H1 (cell line): ENCODE measurements at regions not wholly inside any gene's neighbourhood (a gene's known extent, or its start where the extent isn't known, plus 50 kb on each side); places are given as distances from the start of the nearest gene placed in this dataset.

ENCODE experiments used
- CTCF ChIA-PET: fragments of 300-600 bp; sonication (Branson Sonifier 250); formaldehyde crosslinking; loops from one replicate; lab custom pipeline; 2021; ENCODE audit not compliant: partially characterized antibody; lab: Charles Lee
- POLR2A ChIA-PET: fragments of 300-600 bp; sonication (Branson Sonifier 250); formaldehyde crosslinking; loops from one replicate; lab custom pipeline; 2021; ENCODE audit warnings: inconsistent platforms; ENCODE audit not compliant: partially characterized antibody; lab: Charles Lee
- DNase-seq, 2 experiments: peaks; one replicate each; pipeline versions ENCODE4 v3.0.0 to v3.0.0-alpha.2; 2010 to 2022; ENCODE audit warnings: low spot score in 2 of 2, low read depth in 1 of 2, mixed read lengths in 1 of 2
- FAIRE-seq: peaks from 2 replicates; lab custom pipeline; 2011; peaks lifted over from hg19 to GRCh38; lab: Jason Lieb, UNC
- H2AFZ ChIP-seq: 2 replicates; pipeline ENCODE4 v1.8.1; 2012; ENCODE audit warnings: low read length, inconsistent platforms
- H2AK5ac ChIP-seq: 2 replicates; pipeline ENCODE4 v1.6.1; 2013; ENCODE audit warnings: low read depth, low read length
- H2BK120ac ChIP-seq: replicated peaks from 2 replicates; pipeline ENCODE3; 2013; ENCODE audit warnings: low read depth, low read length, inconsistent platforms
- H2BK12ac ChIP-seq: 2 replicates; pipeline ENCODE4 v1.6.1; 2013; ENCODE audit warnings: low read depth, low read length
- H2BK15ac ChIP-seq: 2 replicates; pipeline ENCODE4 v1.6.1; 2013; ENCODE audit warnings: low read length
- H2BK20ac ChIP-seq: 2 replicates; pipeline ENCODE4 v1.6.1; 2013; ENCODE audit warnings: low read length
- H2BK5ac ChIP-seq: 2 replicates; pipeline ENCODE4 v1.6.1; 2013; ENCODE audit warnings: low read depth, low read length
- H3K14ac ChIP-seq: 2 replicates; pipeline ENCODE4 v1.6.1; 2013; ENCODE audit warnings: inconsistent platforms; ENCODE audit not compliant: insufficient read length
- H3K18ac ChIP-seq: 2 replicates; pipeline ENCODE4 v1.6.1; 2013; ENCODE audit warnings: low read length; ENCODE audit errors: extremely low read depth
- H3K23ac ChIP-seq: 2 replicates; pipeline ENCODE4 v1.6.1; 2013; ENCODE audit warnings: inconsistent platforms; ENCODE audit not compliant: insufficient read length
- H3K23me2 ChIP-seq: 2 replicates; pipeline ENCODE4 v1.6.1; 2013; ENCODE audit warnings: low read depth, low read length
- H3K27ac ChIP-seq: 2 replicates; pipeline ENCODE4 v1.6.1; 2011; ENCODE audit warnings: low read depth, low read length, inconsistent platforms
- H3K27me3 ChIP-seq, 4 experiments: replicated peaks in 1 of 4; 1 replicate in 1 of 4; 2 replicates in 3 of 4; pipeline versions ENCODE4 v1.6.1 to v1.8.1; 2011 to 2013; ENCODE audit warnings: low read length in 3 of 4, mild to moderate bottlenecking in 3 of 4, inconsistent platforms in 2 of 4, mixed read lengths in 2 of 4, moderate library complexity in 1 of 4; ENCODE audit not compliant: control insufficient read depth in 3 of 4, insufficient read depth in 3 of 4; ENCODE audit errors: extremely low read depth in 1 of 4
- H3K36me3 ChIP-seq, 4 experiments: 2 replicates each; pipeline versions ENCODE4 v1.6.1 to v1.8.1; 2011 to 2013; ENCODE audit warnings: mild to moderate bottlenecking in 4 of 4, low read length in 3 of 4, moderate library complexity in 2 of 4, control low read depth in 1 of 4, inconsistent platforms in 1 of 4; ENCODE audit not compliant: insufficient read depth in 4 of 4, control insufficient read depth in 2 of 4
- H3K4ac ChIP-seq: replicated peaks from 2 replicates; pipeline ENCODE3; 2013; ENCODE audit warnings: low read length, low read depth, mixed read lengths, inconsistent platforms; ENCODE audit not compliant: insufficient read length
- H3K4me1 ChIP-seq, 4 experiments: replicated peaks in 1 of 4; 1 replicate in 1 of 4; 2 replicates in 3 of 4; pipeline versions ENCODE4 v1.6.1 to v1.8.1; 2011 to 2013; ENCODE audit warnings: low read length in 3 of 4, inconsistent platforms in 2 of 4, mixed read lengths in 1 of 4; ENCODE audit not compliant: insufficient read depth in 4 of 4, control insufficient read depth in 3 of 4
- H3K4me2 ChIP-seq, 2 experiments: 2 replicates each; pipeline versions ENCODE4 v1.6.1 to v1.8.1; 2011 to 2013; ENCODE audit warnings: low read depth in 2 of 2, low read length in 2 of 2, control low read depth in 1 of 2, inconsistent platforms in 1 of 2, mild to moderate bottlenecking in 1 of 2; ENCODE audit not compliant: insufficient read depth in 1 of 2
- H3K4me3 ChIP-seq, 4 experiments: fragments of 200-600, 300-600 bp in 1 of 4; sonication (generic), shearing (Covaris generic), sonication (Bioruptor Twin) in 1 of 4; 2 replicates each; pipeline versions ENCODE4 v1.5.1 to v1.8.1; 2011 to 2016; ENCODE audit warnings: low read length in 4 of 4, low read depth in 3 of 4, control low read depth in 2 of 4, inconsistent platforms in 2 of 4, mild to moderate bottlenecking in 2 of 4, mixed read lengths in 1 of 4, moderate library complexity in 1 of 4; ENCODE audit not compliant: insufficient read depth in 2 of 4; ENCODE audit errors: extremely low read depth in 1 of 4
- H3K56ac ChIP-seq: replicated peaks from 2 replicates; pipeline ENCODE3; 2013; ENCODE audit warnings: low read depth, mild to moderate bottlenecking, mixed read lengths, low read length, inconsistent platforms; ENCODE audit not compliant: insufficient read length
- H3K79me1 ChIP-seq: 2 replicates; pipeline ENCODE4 v1.6.1; 2013; ENCODE audit warnings: low read depth, low read length, control low read depth
- H3K79me2 ChIP-seq, 2 experiments: 2 replicates each; pipeline versions ENCODE4 v1.6.1 to v1.8.1; 2012 to 2013; ENCODE audit warnings: low read length in 2 of 2, mild to moderate bottlenecking in 2 of 2, inconsistent platforms in 1 of 2; ENCODE audit not compliant: insufficient read depth in 2 of 2, control insufficient read depth in 1 of 2
- H3K9ac ChIP-seq, 4 experiments: replicated peaks in 1 of 4; 1 replicate in 1 of 4; 2 replicates in 3 of 4; pipeline versions ENCODE4 v1.6.1 to v1.8.1; 2011 to 2013; ENCODE audit warnings: low read depth in 3 of 4, low read length in 3 of 4, control low read depth in 2 of 4, mild to moderate bottlenecking in 2 of 4, moderate library complexity in 2 of 4, inconsistent platforms in 1 of 4; ENCODE audit errors: extremely low read depth in 1 of 4
- H3K9me3 ChIP-seq, 2 experiments: 2 replicates each; pipeline versions ENCODE4 v1.6.1 to v1.8.1; 2012 to 2013; ENCODE audit warnings: mild to moderate bottlenecking in 2 of 2, moderate library complexity in 2 of 2, control low read depth in 1 of 2, inconsistent platforms in 1 of 2, low read depth in 1 of 2, low read length in 1 of 2, mixed read lengths in 1 of 2; ENCODE audit not compliant: insufficient read depth in 2 of 2
- H4K20me1 ChIP-seq, 2 experiments: replicated peaks in 1 of 2; 2 replicates each; pipeline versions ENCODE3 to v1.8.1; 2011 to 2013; ENCODE audit warnings: inconsistent platforms in 2 of 2, low read length in 2 of 2, mild to moderate bottlenecking in 1 of 2; ENCODE audit not compliant: insufficient read depth in 2 of 2, control insufficient read depth in 1 of 2
- H4K5ac ChIP-seq: 2 replicates; pipeline ENCODE4 v1.6.1; 2013; ENCODE audit warnings: low read length, low read depth, mixed read lengths, inconsistent platforms; ENCODE audit not compliant: insufficient read length
- H4K8ac ChIP-seq: 2 replicates; pipeline ENCODE4 v1.8.0; 2013; ENCODE audit warnings: mild to moderate bottlenecking, moderate library complexity, low read length, inconsistent platforms; ENCODE audit not compliant: insufficient read depth; ENCODE audit errors: extremely low read depth
- H4K91ac ChIP-seq: replicated peaks from 2 replicates; pipeline ENCODE3; 2013; ENCODE audit warnings: low read length, mixed read lengths, inconsistent platforms; ENCODE audit not compliant: insufficient read length
- CHD2 ChIP-seq: IDR thresholded peaks from 2 replicates; pipeline ENCODE4 v1.6.1; 2012; ENCODE audit warnings: low read length, improper control_type of control experiment
- JUND ChIP-seq: IDR thresholded peaks from 2 replicates; pipeline ENCODE4 v1.6.1; 2011; ENCODE audit warnings: mild to moderate bottlenecking, improper control_type of control experiment, low read length
- KDM1A ChIP-seq: fragments of 200-600, 300-600 bp; sonication (generic); IDR thresholded peaks from 2 replicates; pipeline ENCODE4 v1.7.1; 2016; ENCODE audit warnings: mild to moderate bottlenecking, low read length, borderline replicate concordance
- SP1 ChIP-seq: IDR thresholded peaks from 2 replicates; pipeline ENCODE4 v1.6.1; 2011; ENCODE audit warnings: low read depth, low read length
- WGBS, 2 experiments: shearing (Covaris generic) in 1 of 2; methylation state at CpG; one replicate each; pipeline versions ENCODE4 v1.1.6 to v1.1.7; 2013 to 2015; ENCODE audit warnings: low lambda C conversion rate in 2 of 2, mixed read lengths in 2 of 2, inconsistent platforms in 1 of 2, low coverage in 1 of 2, missing lambda C conversion rate in 1 of 2; ENCODE audit not compliant: insufficient replicate concordance in 2 of 2, insufficient coverage in 1 of 2, insufficient read length in 1 of 2; ENCODE audit errors: extremely low coverage in 1 of 2, missing lambda C conversion rate in 1 of 2; 5-methylcytosine and 5-hydroxymethylcytosine counted together

DNA sequence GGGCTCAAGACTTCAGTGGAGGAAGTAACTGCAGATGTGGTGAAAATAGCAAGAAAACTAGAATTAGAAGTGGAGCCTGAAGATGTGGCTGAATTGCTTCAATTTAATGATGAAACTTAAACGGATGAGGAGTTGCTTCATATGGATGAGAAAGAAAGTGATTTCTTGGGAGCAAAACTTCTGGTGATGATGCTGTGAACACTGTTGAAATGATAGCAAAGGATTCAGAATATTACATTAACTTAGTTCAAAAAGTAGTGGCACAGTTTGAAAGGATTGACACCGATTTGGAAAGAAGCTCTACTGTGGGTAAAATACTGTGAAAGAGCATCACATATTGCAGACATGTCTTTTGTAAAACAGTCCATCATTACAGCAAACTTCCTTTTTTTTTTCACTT lies 638.0 kb downstream of the NYAP2 start:
- H3K18ac ChIP-seq = no peak overlapping the region
- CTCF ChIA-PET = interaction anchor here (0.7 kb wide), 2 partner anchors 110 to 316 kb away, joined by 3 to 4 read pairs; no protein-coding TSS in a partner anchor
- H4K8ac ChIP-seq = no peak overlapping the region
- H4K5ac ChIP-seq = no peak overlapping the region
- no peaks in the 10 kb centered on the region for H4K20me1 ChIP-seq
- no peak overlapping the region for H2BK120ac ChIP-seq
- FAIRE-seq = no peak
- no peak overlapping the region for H2AK5ac ChIP-seq
- 92% methylated on average over 2 of the region's 2 CpGs; no CpG with 5 or more reads in 1 of the 2 experiments for WGBS, 2 experiments
- peaks cover 0 to under 1% (median 0%) of the 10 kb centered on the region in 4 experiments; a peak in 2 of 7 replicates for H3K4me1 ChIP-seq
- POLR2A ChIA-PET = no interaction called here
- no peaks in the 10 kb centered on the region; a peak in 1 of 7 replicates for H3K27me3 ChIP-seq
- no peak overlapping the region for H4K91ac ChIP-seq
- no peak overlapping the region for H2BK15ac ChIP-seq
- H3K56ac ChIP-seq = no peak overlapping the region
- no peak overlapping the region for H3K27ac ChIP-seq
- no peaks in the 10 kb centered on the region for H3K79me1 ChIP-seq
- no peak overlapping the region for H2BK12ac ChIP-seq
- no peaks in the 10 kb centered on the region for H3K23me2 ChIP-seq
- H3K23ac ChIP-seq = no peak overlapping the region
- H3K14ac ChIP-seq = no peak overlapping the region
- no peak overlapping the region for H3K4ac ChIP-seq
- H2BK20ac ChIP-seq = no peak overlapping the region
- no peak overlapping the region for H3K4me3 ChIP-seq
- no peak overlapping the region for H2AFZ ChIP-seq
- H3K36me3 ChIP-seq = no peaks in the 10 kb centered on the region
- H3K9me3 ChIP-seq = no peaks in the 10 kb centered on the region
- no peak overlapping the region for H2BK5ac ChIP-seq
- no peak overlapping the region for H3K4me2 ChIP-seq
- no peak for DNase-seq
- no peak overlapping the region for H3K9ac ChIP-seq
- no peaks in the 10 kb centered on the region for H3K79me2 ChIP-seq
- TF ChIP-seq CHD2 (no peak), SP1 (no peak), JUND (no peak), KDM1A (no peak)
